ENCODE measurements at regions not wholly inside any gene's neighbourhood (a gene's known extent, or its start where the extent isn't known, plus 50 kb on each side); places are given as distances from the start of the nearest gene placed in this dataset.

DNA sequence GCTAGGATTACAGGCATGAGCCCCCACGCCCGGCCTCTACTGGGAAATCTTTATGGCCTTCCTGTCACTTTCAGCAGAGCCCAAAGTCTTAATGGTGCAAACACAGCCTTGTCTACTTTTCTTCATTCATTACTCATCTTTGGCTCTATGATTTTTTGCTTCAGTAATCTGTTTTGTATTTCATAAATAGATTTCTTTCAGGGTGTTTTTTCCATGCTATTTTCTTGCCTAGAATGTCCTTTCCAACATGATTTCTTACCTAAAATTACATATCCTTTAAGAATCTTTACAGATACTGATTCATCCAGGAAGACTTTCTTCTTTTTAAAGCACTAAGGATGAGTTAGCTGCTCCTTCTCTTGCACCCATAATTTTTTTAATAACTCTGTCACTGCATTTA, 213.0 kb downstream of the TAF11L14 start (continued):
- TF ChIP-seq RFX5 (IDR thresholded peaks at IDR 0.05; ENCODE audit: borderline replicate concordance, low read depth, low read length) (no peak), SP2 (IDR thresholded peaks at IDR 0.05; ENCODE audit: low read length) (no peak), CHD1 (IDR thresholded peaks at IDR 0.05; ENCODE audit: low read depth, low read length) (no peak), BRCA1 (IDR thresholded peaks at IDR 0.05; ENCODE audit: low read depth, low read length) (no peak), SRF (IDR thresholded peaks at IDR 0.05; ENCODE audit: low read depth, low read length) (no peak), SAP30 (IDR thresholded peaks at IDR 0.05; ENCODE audit: insufficient read depth, insufficient replicate concordance, low read length) (no peak)

All from H1 (cell line).